Liver (tissue), 8 donors: ENCODE measurements at regions not wholly inside any gene's neighbourhood (a gene's known extent, or its start where the extent isn't known, plus 50 kb on each side); places are given as distances from the start of the nearest gene placed in this dataset.

Experiments
- DNase-seq: peaks from one replicate; pipeline ENCODE4 v3.0.0-alpha.2; 2017; ENCODE audit warnings: low spot score
- H3K27ac ChIP-seq, 2 donors: one replicate each; pipeline ENCODE4 v1.7.0; 2013; ENCODE audit warnings: inconsistent platforms in 2 of 2, low read length in 2 of 2, control low read depth in 1 of 2, low read depth in 1 of 2, mild to moderate bottlenecking in 1 of 2
- H3K27me3 ChIP-seq, 4 donors: one replicate each; pipeline versions ENCODE4 v1.6.1 to v1.7.0; 2013; ENCODE audit warnings: low read length in 3 of 4, inconsistent platforms in 1 of 4, mild to moderate bottlenecking in 1 of 4, moderate library complexity in 1 of 4; ENCODE audit not compliant: control insufficient read depth in 4 of 4, insufficient read depth in 4 of 4
- H3K36me3 ChIP-seq, 4 donors: one replicate each; pipeline versions ENCODE4 v1.6.1 to v1.7.0; 2013; ENCODE audit warnings: low read length in 3 of 4, mild to moderate bottlenecking in 3 of 4, low read depth in 1 of 4, moderate library complexity in 1 of 4; ENCODE audit not compliant: control insufficient read depth in 4 of 4, insufficient read depth in 3 of 4
- H3K4me1 ChIP-seq, 4 donors: one replicate each; pipeline versions ENCODE4 v1.6.1 to v1.7.0; 2013; ENCODE audit warnings: low read length in 3 of 4, mild to moderate bottlenecking in 3 of 4, moderate library complexity in 1 of 4; ENCODE audit not compliant: control insufficient read depth in 4 of 4, insufficient read depth in 4 of 4
- H3K4me3 ChIP-seq, 3 donors: one replicate each; pipeline versions ENCODE4 v1.6.1 to v1.7.0; 2013; ENCODE audit warnings: low read length in 3 of 3, control low read depth in 1 of 3, low read depth in 1 of 3, mild to moderate bottlenecking in 1 of 3
- H3K9ac ChIP-seq, 2 donors: one replicate each; pipeline ENCODE4 v1.7.0; 2013; ENCODE audit warnings: low read length in 2 of 2, mild to moderate bottlenecking in 2 of 2, moderate library complexity in 2 of 2, control low read depth in 1 of 2, low read depth in 1 of 2
- H3K9me3 ChIP-seq, 4 donors: one replicate each; pipeline versions ENCODE4 v1.6.1 to v1.7.0; 2013; ENCODE audit warnings: low read length in 3 of 4; ENCODE audit not compliant: control insufficient read depth in 4 of 4
- ATF3 ChIP-seq: IDR thresholded peaks from 2 replicates; pipeline ENCODE4 v1.6.1; 2016; ENCODE audit warnings: antibody characterized with exemption
- CTCF ChIP-seq: fragments of 150-350 bp; IDR thresholded peaks from 2 replicates; pipeline ENCODE4 v1.5.1; 2017; ENCODE audit warnings: improper control_type of control experiment, low read depth, low read length; ENCODE audit not compliant: missing input control
- EGR1 ChIP-seq, 2 donors: IDR thresholded peaks; 2 replicates each; pipeline ENCODE4 v1.6.1; 2016 to 2018; ENCODE audit warnings: antibody characterized with exemption in 2 of 2, low read depth in 2 of 2
- FOXA1 ChIP-seq: IDR thresholded peaks from 2 replicates; pipeline ENCODE4 v1.6.1; 2016; ENCODE audit warnings: antibody characterized with exemption
- FOXA2 ChIP-seq: IDR thresholded peaks from 2 replicates; pipeline ENCODE4 v1.6.1; 2016; ENCODE audit warnings: antibody characterized with exemption
- GABPA ChIP-seq, 2 donors: IDR thresholded peaks in 1 of 2; conservative IDR thresholded peaks in 1 of 2; 2 replicates each; pipeline ENCODE4 v1.6.1; 2016; ENCODE audit warnings: antibody characterized with exemption in 2 of 2, mild to moderate bottlenecking in 1 of 2, moderate library complexity in 1 of 2
- HNF4A ChIP-seq, 2 donors: conservative IDR thresholded peaks; 2 replicates each; pipeline ENCODE4 v1.6.1; 2016; ENCODE audit warnings: antibody characterized with exemption in 2 of 2, mild to moderate bottlenecking in 2 of 2
- HNF4G ChIP-seq: IDR thresholded peaks from 2 replicates; pipeline ENCODE4 v1.6.1; 2016; ENCODE audit warnings: antibody characterized with exemption
- JUND ChIP-seq, 2 donors: IDR thresholded peaks; 2 replicates each; pipeline ENCODE4 v1.6.1; 2016; ENCODE audit warnings: antibody characterized with exemption in 2 of 2
- MAX ChIP-seq: IDR thresholded peaks from 2 replicates; pipeline ENCODE4 v1.6.1; 2016; ENCODE audit warnings: antibody characterized with exemption
- NR2F2 ChIP-seq: IDR thresholded peaks from 2 replicates; pipeline ENCODE4 v1.6.1; 2016; ENCODE audit warnings: antibody characterized with exemption
- RAD21 ChIP-seq, 2 donors: IDR thresholded peaks; 2 replicates each; pipeline ENCODE4 v1.6.1; 2016; ENCODE audit warnings: antibody characterized with exemption in 2 of 2, mild to moderate bottlenecking in 2 of 2
- REST ChIP-seq: IDR thresholded peaks from 2 replicates; pipeline ENCODE4 v1.6.1; 2016; ENCODE audit warnings: antibody characterized with exemption, mild to moderate bottlenecking
- RXRA ChIP-seq, 2 donors: IDR thresholded peaks; 2 replicates each; pipeline ENCODE4 v1.6.1; 2017 to 2018; ENCODE audit warnings: antibody characterized with exemption in 2 of 2, mild to moderate bottlenecking in 1 of 2
- SP1 ChIP-seq: IDR thresholded peaks from 2 replicates; pipeline ENCODE4 v1.6.1; 2018; ENCODE audit warnings: antibody characterized with exemption, mild to moderate bottlenecking
- TAF1 ChIP-seq: conservative IDR thresholded peaks from 2 replicates; pipeline ENCODE4 v1.6.1; 2016; ENCODE audit warnings: antibody characterized with exemption, mild to moderate bottlenecking
- YY1 ChIP-seq: IDR thresholded peaks from 2 replicates; pipeline ENCODE4 v1.6.1; 2016; ENCODE audit warnings: antibody characterized with exemption, mild to moderate bottlenecking
- ZBTB33 ChIP-seq: IDR thresholded peaks from 2 replicates; pipeline ENCODE4 v1.6.1; 2016; ENCODE audit warnings: antibody characterized with exemption
- WGBS: extraction: QIAGEN DNeasy Blood & Tissue Kit; methylation state at CpG from one replicate; pipeline ENCODE4 v1.1.7; 2013; 5-methylcytosine and 5-hydroxymethylcytosine counted together
- donor health status: healthy.
- donor health status: healthy.
- donor health status: healthy.
- donor health status: healthy.
- donor health status: healthy.

- no peak for TF ChIP-seq ATF3
- no peak for TF ChIP-seq RAD21 (IDR thresholded peaks at IDR 0.05)
- no peak for TF ChIP-seq FOXA2
- no peak for TF ChIP-seq YY1
These were observed 158.9 kb upstream of the CIBAR2 start (continued) for GRCh38 chr16:85271198-85271597.

GRCh38 chr16:85273293-85273692 lies 161.0 kb upstream of the CIBAR2 start:
- 97% methylated on average over 7 of the region's 7 CpGs for WGBS
- H3K27ac ChIP-seq = no peak overlapping the region

More at GRCh38 chr16:85273293-85273692, 161.0 kb upstream of the CIBAR2 start:
- DNase-seq = no peak
- TF ChIP-seq REST (no peak), TAF1 (no peak), HNF4G (no peak), RAD21 (IDR thresholded peaks at IDR 0.05) (no peak), FOXA1 (no peak), MAX (no peak), YY1 (no peak), HNF4A (conservative IDR thresholded peaks at IDR 0.05) (no peak), JUND (IDR thresholded peaks at IDR 0.05) (no peak), GABPA (IDR thresholded peaks at IDR 0.05 in 1 of 2, conservative IDR thresholded peaks at IDR 0.05 in 1 of 2) (no peak), SP1 (no peak), NR2F2 (no peak), ZBTB33 (no peak), CTCF (no peak), FOXA2 (no peak), RXRA (IDR thresholded peaks at IDR 0.05) (no peak), EGR1 (IDR thresholded peaks at IDR 0.05; ENCODE audit: low read depth in 2 of 2) (no peak), ATF3 (no peak)
- H3K9me3 ChIP-seq = no peaks in the 10 kb centered on the region
- H3K27me3 ChIP-seq = no peaks in the 10 kb centered on the region
- peaks cover 0 to 11% (median 7%) of the 10 kb centered on the region in 4 donors for H3K4me1 ChIP-seq
- H3K4me3 ChIP-seq = no peak overlapping the region
- no peaks in the 10 kb centered on the region for H3K36me3 ChIP-seq
- H3K9ac ChIP-seq = no peak overlapping the region
